H9 (cell line): ENCODE measurements at regions not wholly inside any gene's neighbourhood (a gene's known extent, or its start where the extent isn't known, plus 50 kb on each side); places are given as distances from the start of the nearest gene placed in this dataset.

Experiments used
- DNase-seq: peaks from one replicate; pipeline ENCODE4 v3.0.0-alpha.2; 2017
- H2AFZ ChIP-seq: one replicate; pipeline ENCODE4 v1.6.1; 2013; ENCODE audit warnings: mild to moderate bottlenecking, low read length, control low read depth, moderate library complexity
- H2AK5ac ChIP-seq: 2 replicates; pipeline ENCODE4 v1.6.1; 2013; ENCODE audit warnings: low read length, control low read depth, mixed read lengths; ENCODE audit not compliant: insufficient read length
- H2BK120ac ChIP-seq: one replicate; pipeline ENCODE4 v1.6.1; 2013; ENCODE audit warnings: low read depth, mild to moderate bottlenecking, low read length, control low read depth, inconsistent platforms; ENCODE audit not compliant: poor library complexity, severe bottlenecking
- H2BK12ac ChIP-seq: 2 replicates; pipeline ENCODE4 v1.6.1; 2013; ENCODE audit warnings: low read length, control low read depth, mixed read lengths, low read depth; ENCODE audit not compliant: insufficient read length
- H2BK15ac ChIP-seq: 2 replicates; pipeline ENCODE4 v1.6.1; 2013; ENCODE audit warnings: low read depth, low read length, control low read depth
- H2BK20ac ChIP-seq: one replicate; pipeline ENCODE4 v1.6.1; 2013; ENCODE audit warnings: low read depth, mild to moderate bottlenecking, low read length, control low read depth, inconsistent platforms; ENCODE audit not compliant: poor library complexity, severe bottlenecking
- H2BK5ac ChIP-seq: 2 replicates; pipeline ENCODE4 v1.6.1; 2013; ENCODE audit warnings: low read length, control low read depth, mixed read lengths; ENCODE audit not compliant: insufficient read length
- H3K14ac ChIP-seq: 2 replicates; pipeline ENCODE4 v1.6.1; 2013; ENCODE audit warnings: low read length, control low read depth; ENCODE audit not compliant: insufficient read depth
- H3K18ac ChIP-seq: 2 replicates; pipeline ENCODE4 v1.6.1; 2013; ENCODE audit warnings: low read depth, mild to moderate bottlenecking, mixed read lengths, low read length, control low read depth; ENCODE audit not compliant: insufficient read length
- H3K23ac ChIP-seq: 2 replicates; pipeline ENCODE4 v1.6.1; 2013; ENCODE audit warnings: low read length, control low read depth, mixed read lengths, low read depth; ENCODE audit not compliant: insufficient read length
- H3K23me2 ChIP-seq: 2 replicates; pipeline ENCODE4 v1.6.1; 2013; ENCODE audit warnings: low read depth, mild to moderate bottlenecking, mixed read lengths, low read length, control low read depth; ENCODE audit not compliant: insufficient read length, poor library complexity, severe bottlenecking
- H3K27ac ChIP-seq: 2 replicates; pipeline ENCODE4 v1.5.1; 2013; ENCODE audit warnings: low read length, control low read depth, mixed read lengths, low read depth; ENCODE audit not compliant: insufficient read length
- H3K27me3 ChIP-seq: 2 replicates; pipeline ENCODE4 v1.6.1; 2013; ENCODE audit warnings: low read length, control low read depth, inconsistent platforms; ENCODE audit not compliant: insufficient read depth
- H3K4ac ChIP-seq: 2 replicates; pipeline ENCODE4 v1.6.1; 2013; ENCODE audit warnings: low read depth, mild to moderate bottlenecking, control low read depth, inconsistent platforms, low read length, moderate library complexity
- H3K4me1 ChIP-seq: 2 replicates; pipeline ENCODE4 v1.6.1; 2013; ENCODE audit warnings: low read length, control low read depth, inconsistent platforms; ENCODE audit not compliant: insufficient read depth
- H3K4me2 ChIP-seq: 2 replicates; pipeline ENCODE4 v1.6.1; 2013; ENCODE audit warnings: low read length, control low read depth, mixed read lengths; ENCODE audit not compliant: insufficient read length, insufficient read depth
- H3K56ac ChIP-seq: 2 replicates; pipeline ENCODE4 v1.6.1; 2013; ENCODE audit warnings: low read depth, mild to moderate bottlenecking, mixed read lengths, low read length, control low read depth; ENCODE audit not compliant: insufficient read length
- H3K79me1 ChIP-seq: 2 replicates; pipeline ENCODE4 v1.6.1; 2013; ENCODE audit warnings: low read depth, mild to moderate bottlenecking, moderate library complexity, low read length, control low read depth, inconsistent platforms; ENCODE audit not compliant: insufficient read depth, poor library complexity, severe bottlenecking
- H3K79me2 ChIP-seq: 2 replicates; pipeline ENCODE4 v1.6.1; 2013; ENCODE audit warnings: low read length, control low read depth, inconsistent platforms; ENCODE audit not compliant: insufficient read depth
- H3K9ac ChIP-seq: 2 replicates; pipeline ENCODE4 v1.6.1; 2013; ENCODE audit warnings: low read length, control low read depth, mixed read lengths; ENCODE audit not compliant: insufficient read length; ENCODE audit errors: extremely low read depth
- H3K9me3 ChIP-seq: one replicate; pipeline ENCODE4 v1.6.1; 2013; ENCODE audit warnings: low read depth, low read length, inconsistent platforms; ENCODE audit not compliant: control insufficient read depth
- H3T11ph ChIP-seq: one replicate; pipeline ENCODE4 v1.6.1; 2013; ENCODE audit warnings: mild to moderate bottlenecking, low read length, control low read depth, inconsistent platforms
- H4K20me1 ChIP-seq: one replicate; pipeline ENCODE4 v1.6.1; 2013; ENCODE audit not compliant: control insufficient read depth, insufficient read length, insufficient read depth
- H4K5ac ChIP-seq: 2 replicates; pipeline ENCODE4 v1.6.1; 2013; ENCODE audit warnings: low read depth, mild to moderate bottlenecking, mixed read lengths, low read length, control low read depth; ENCODE audit not compliant: insufficient read length
- H4K8ac ChIP-seq: replicated peaks from 2 replicates; pipeline ENCODE4 v1.6.1; 2013; ENCODE audit warnings: low read length, control low read depth, mixed read lengths, low read depth; ENCODE audit not compliant: insufficient read length
- H4K91ac ChIP-seq: 2 replicates; pipeline ENCODE4 v1.6.1; 2013; ENCODE audit warnings: low read depth, mild to moderate bottlenecking, moderate library complexity, mixed read lengths, low read length, control low read depth; ENCODE audit not compliant: insufficient read length
- H3K27ac Mint-ChIP-seq, 3 experiments: 2 replicates in 2 of 3; 3 replicates in 1 of 3; pipeline ENCODE4 v1.8.0; 2020 to 2021; ENCODE audit warnings: mixed read lengths in 3 of 3, mild to moderate bottlenecking in 1 of 3, moderate library complexity in 1 of 3
- H3K27me3 Mint-ChIP-seq: 2 replicates; pipeline ENCODE4 v1.8.0; 2021; ENCODE audit warnings: low read depth, mild to moderate bottlenecking, moderate library complexity, mixed read lengths
- H3K36me3 Mint-ChIP-seq, 3 experiments: 2 replicates in 2 of 3; 3 replicates in 1 of 3; pipeline ENCODE4 v1.8.0; 2020 to 2021; ENCODE audit warnings: low read depth in 3 of 3, mixed read lengths in 3 of 3; ENCODE audit not compliant: insufficient read depth in 1 of 3
- H3K4me1 Mint-ChIP-seq, 2 experiments: 2 replicates each; pipeline ENCODE4 v1.8.0; 2020; ENCODE audit warnings: mixed read lengths in 2 of 2
- H3K4me3 Mint-ChIP-seq, 2 experiments: 2 replicates in 1 of 2; 3 replicates in 1 of 2; pipeline ENCODE4 v1.8.0; 2020 to 2021; ENCODE audit warnings: mild to moderate bottlenecking in 2 of 2, mixed read lengths in 2 of 2, moderate library complexity in 1 of 2
- H3K9me3 Mint-ChIP-seq, 2 experiments: 2 replicates in 1 of 2; 3 replicates in 1 of 2; pipeline ENCODE4 v1.8.0; 2020; ENCODE audit warnings: mild to moderate bottlenecking in 2 of 2, mixed read lengths in 2 of 2, moderate library complexity in 1 of 2
- WGBS: extraction: QIAGEN DNeasy Blood & Tissue Kit; methylation state at CpG from one replicate; pipeline ENCODE4 v1.1.7; 2013; ENCODE audit warnings: missing lambda C conversion rate, low lambda C conversion rate, mixed read lengths; ENCODE audit not compliant: insufficient read length; ENCODE audit errors: extremely low coverage; 5-methylcytosine and 5-hydroxymethylcytosine counted together
- TF ChIP-seq, protein P1 (sequence below): fragments of 200-600 bp; sonication (generic); conservative IDR thresholded peaks from 3 replicates; pipeline ENCODE4 v1.8.0; 2021; ENCODE audit warnings: antibody characterized with exemption, mild to moderate bottlenecking

DNA sequence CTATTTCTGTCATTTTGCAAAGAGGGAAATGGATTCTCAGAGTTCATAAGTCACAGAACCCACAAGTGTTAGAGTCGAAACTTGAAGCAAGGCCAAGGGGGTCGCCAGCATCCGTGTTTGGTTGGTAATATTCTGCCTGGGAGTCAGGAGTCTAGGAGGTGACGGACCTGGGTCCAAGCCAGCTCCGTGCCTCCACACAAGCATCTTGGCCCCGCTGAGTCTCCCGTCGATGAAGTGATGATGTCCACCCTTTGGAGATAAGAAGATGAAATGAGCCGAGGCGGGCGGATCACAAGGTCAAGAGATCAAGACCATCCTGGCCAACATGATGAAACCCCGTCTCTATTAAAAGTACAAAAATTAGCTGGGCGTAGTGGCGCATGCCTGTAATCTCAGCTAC lies 53.2 kb upstream of the TNRC6C start:
- H3K4me1 ChIP-seq = no peaks in the 10 kb centered on the region; the same call in 1 of the 2 replicates
- WGBS = no CpG with 5 or more reads among the region's 14 CpGs
- peaks cover 10% of the 10 kb centered on the region for H3K27me3 Mint-ChIP-seq
- no peak overlapping the region for H2BK12ac ChIP-seq
- H3K9ac ChIP-seq = no peak overlapping the region
- H3K14ac ChIP-seq = no peak overlapping the region
- no peak overlapping the region for H2BK20ac ChIP-seq
- H4K8ac ChIP-seq = no peak overlapping the region
- H3K79me1 ChIP-seq = no peaks in the 10 kb centered on the region
- H2BK15ac ChIP-seq = no peak overlapping the region
- no peak overlapping the region for H3K27ac ChIP-seq
- H3K23ac ChIP-seq = no peak overlapping the region
- H3K56ac ChIP-seq = no peak overlapping the region
- peak; percentile 20 for DNase-seq
- TF ChIP-seq, protein P1, sequence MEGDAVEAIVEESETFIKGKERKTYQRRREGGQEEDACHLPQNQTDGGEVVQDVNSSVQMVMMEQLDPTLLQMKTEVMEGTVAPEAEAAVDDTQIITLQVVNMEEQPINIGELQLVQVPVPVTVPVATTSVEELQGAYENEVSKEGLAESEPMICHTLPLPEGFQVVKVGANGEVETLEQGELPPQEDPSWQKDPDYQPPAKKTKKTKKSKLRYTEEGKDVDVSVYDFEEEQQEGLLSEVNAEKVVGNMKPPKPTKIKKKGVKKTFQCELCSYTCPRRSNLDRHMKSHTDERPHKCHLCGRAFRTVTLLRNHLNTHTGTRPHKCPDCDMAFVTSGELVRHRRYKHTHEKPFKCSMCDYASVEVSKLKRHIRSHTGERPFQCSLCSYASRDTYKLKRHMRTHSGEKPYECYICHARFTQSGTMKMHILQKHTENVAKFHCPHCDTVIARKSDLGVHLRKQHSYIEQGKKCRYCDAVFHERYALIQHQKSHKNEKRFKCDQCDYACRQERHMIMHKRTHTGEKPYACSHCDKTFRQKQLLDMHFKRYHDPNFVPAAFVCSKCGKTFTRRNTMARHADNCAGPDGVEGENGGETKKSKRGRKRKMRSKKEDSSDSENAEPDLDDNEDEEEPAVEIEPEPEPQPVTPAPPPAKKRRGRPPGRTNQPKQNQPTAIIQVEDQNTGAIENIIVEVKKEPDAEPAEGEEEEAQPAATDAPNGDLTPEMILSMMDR = no peak
- H3K27ac Mint-ChIP-seq = no peak overlapping the region
- no peaks in the 10 kb centered on the region for H3K27me3 ChIP-seq
- no peak overlapping the region for H4K91ac ChIP-seq
- H3T11ph ChIP-seq = no peak overlapping the region
- H3K79me2 ChIP-seq = no peaks in the 10 kb centered on the region
- H3K4me2 ChIP-seq = no peak overlapping the region
- no peak overlapping the region for H2BK5ac ChIP-seq
- H3K36me3 Mint-ChIP-seq = no peaks in the 10 kb centered on the region; a peak in 1 of 7 replicates
- no peaks in the 10 kb centered on the region for H4K20me1 ChIP-seq
- no peak overlapping the region for H3K18ac ChIP-seq
- no peak overlapping the region for H2BK120ac ChIP-seq
- no peak overlapping the region for H3K4ac ChIP-seq
- no peak overlapping the region for H2AK5ac ChIP-seq
- no peaks in the 10 kb centered on the region for H3K23me2 ChIP-seq
- H3K4me1 Mint-ChIP-seq = peaks cover 8 to 10% of the 10 kb centered on the region in 2 experiments
- H3K9me3 Mint-ChIP-seq = no peaks in the 10 kb centered on the region
- H2AFZ ChIP-seq = no peak overlapping the region
- H3K9me3 ChIP-seq = no peaks in the 10 kb centered on the region
- no peak overlapping the region for H4K5ac ChIP-seq
- H3K4me3 Mint-ChIP-seq = no peak overlapping the region; a peak in 1 of 5 replicates
